Erythroblast (primary cell): ENCODE measurements at regions not wholly inside any gene's neighbourhood (a gene's known extent, or its start where the extent isn't known, plus 50 kb on each side); places are given as distances from the start of the nearest gene placed in this dataset.

Source experiments
- GATA1 ChIP-seq: IDR thresholded peaks from 2 replicates; pipeline ENCODE4 v1.6.1; 2011; ENCODE audit warnings: low read depth, mild to moderate bottlenecking, control low read depth, low read length, moderate library complexity
- POLR2A ChIP-seq: IDR thresholded peaks from 2 replicates; pipeline ENCODE4 v1.6.1; 2011; ENCODE audit warnings: mild to moderate bottlenecking, low read length

GRCh38 chr10:130576427-130576826 is 440.2 kb downstream of the GLRX3 start:
- TF ChIP-seq POLR2A = no peak
- TF ChIP-seq GATA1 = no peak
